WTC11 (cell line): ENCODE measurements at regions not wholly inside any gene's neighbourhood (a gene's known extent, or its start where the extent isn't known, plus 50 kb on each side); places are given as distances from the start of the nearest gene placed in this dataset.
A peak's percentile ranks its signal among the peaks of the same experiment; 100 is the strongest.

Source experiments
- ATAC-seq: fragments of 200-7000 bp; cut with Tn5 transposase; 2 replicates; pipeline ENCODE4 v1.10.0; 2021; ENCODE audit warnings: mild to moderate bottlenecking, moderate library complexity
- CTCF ChIA-PET: fragments of 300-600 bp; sonication (Branson Sonifier 250); formaldehyde crosslinking; loops from one replicate; lab custom pipeline; 2021; ENCODE audit warnings: antibody characterized with exemption; lab: Charles Lee
- POLR2A ChIA-PET: fragments of 350-600 bp; sonication (Branson Sonifier 250); formaldehyde crosslinking; loops from one replicate; lab custom pipeline; 2021; ENCODE audit warnings: antibody characterized with exemption; lab: Charles Lee
- DNase-seq: peaks from one replicate; pipeline ENCODE4 v3.0.0; 2021; ENCODE audit warnings: low spot score
- H3K27ac Mint-ChIP-seq: 2 replicates; pipeline ENCODE4 v1.8.0; 2021; ENCODE audit warnings: mixed read lengths
- H3K27me3 Mint-ChIP-seq: 2 replicates; pipeline ENCODE4 v1.8.0; 2021; ENCODE audit warnings: low read depth, mild to moderate bottlenecking, moderate library complexity, mixed read lengths
- H3K36me3 Mint-ChIP-seq: 2 replicates; pipeline ENCODE4 v1.8.0; 2021; ENCODE audit warnings: mixed read lengths
- H3K4me1 Mint-ChIP-seq: 2 replicates; pipeline ENCODE4 v1.8.0; 2022; ENCODE audit warnings: mixed read lengths
- H3K4me3 Mint-ChIP-seq: 2 replicates; pipeline ENCODE4 v1.8.0; 2021; ENCODE audit warnings: mild to moderate bottlenecking, moderate library complexity, mixed read lengths
- H3K9me3 Mint-ChIP-seq: 2 replicates; pipeline ENCODE4 v1.8.0; 2021; ENCODE audit warnings: mixed read lengths
- ARID4B ChIP-seq: sonication (generic); formaldehyde crosslinking; IDR thresholded peaks from 2 replicates; pipeline ENCODE4 v1.8.0; 2023; ENCODE audit warnings: missing genetic modification reagents, mild to moderate bottlenecking, borderline replicate concordance
- CBFB ChIP-seq: sonication (generic); formaldehyde crosslinking; IDR thresholded peaks from 2 replicates; pipeline ENCODE4 v1.8.1; 2022; ENCODE audit warnings: mild to moderate bottlenecking, low read depth, missing genetic modification reagents
- CREM ChIP-seq: sonication (generic); formaldehyde crosslinking; IDR thresholded peaks from 2 replicates; pipeline ENCODE4 v1.8.1; 2022; ENCODE audit warnings: mild to moderate bottlenecking, missing genetic modification reagents, moderate library complexity
- MXD4 ChIP-seq: fragments of 250-450 bp; sonication (Bioruptor Pico); IDR thresholded peaks from 2 replicates; pipeline ENCODE4 v1.8.0; 2021; ENCODE audit warnings: mild to moderate bottlenecking, moderate library complexity, borderline replicate concordance
- PRRX2 ChIP-seq: fragments of 250-450 bp; sonication (Bioruptor Pico); IDR thresholded peaks from 2 replicates; pipeline ENCODE4 v1.8.0; 2021; ENCODE audit warnings: mild to moderate bottlenecking
- SOX15 ChIP-seq: fragments of 250-450 bp; sonication (Bioruptor Pico); IDR thresholded peaks from 2 replicates; pipeline ENCODE4 v1.9.0; 2021; ENCODE audit warnings: mild to moderate bottlenecking
- STAT6 ChIP-seq: sonication (generic); formaldehyde crosslinking; conservative IDR thresholded peaks from 2 replicates; pipeline ENCODE4 v1.8.1; 2023; ENCODE audit warnings: mild to moderate bottlenecking, low read depth, missing genetic modification reagents, moderate library complexity
- USF2 ChIP-seq: sonication (generic); formaldehyde crosslinking; IDR thresholded peaks from 2 replicates; pipeline ENCODE4 v1.8.1; 2023; ENCODE audit warnings: mild to moderate bottlenecking, missing genetic modification reagents, moderate library complexity
- ZNF138 ChIP-seq: sonication (generic); formaldehyde crosslinking; conservative IDR thresholded peaks from 2 replicates; pipeline ENCODE4 v1.8.1; 2022; ENCODE audit warnings: mild to moderate bottlenecking, moderate library complexity, missing genetic modification reagents
- ZNF263 ChIP-seq: sonication (generic); formaldehyde crosslinking; IDR thresholded peaks from 2 replicates; pipeline ENCODE4 v1.8.1; 2022; ENCODE audit warnings: low read depth, mild to moderate bottlenecking, moderate library complexity, missing genetic modification reagents
- ZNF416 ChIP-seq: fragments of 250-450 bp; sonication (Bioruptor Pico); IDR thresholded peaks from 2 replicates; pipeline ENCODE4 v1.9.0; 2021; ENCODE audit warnings: mild to moderate bottlenecking, inconsistent platforms
- ZSCAN18 ChIP-seq: fragments of 250-450 bp; sonication (Bioruptor Pico); IDR thresholded peaks from 2 replicates; pipeline ENCODE4 v2.1.2; 2022; ENCODE audit warnings: mild to moderate bottlenecking, moderate library complexity
- TF ChIP-seq, protein P1 (sequence below): sonication (generic); formaldehyde crosslinking; IDR thresholded peaks from 2 replicates; pipeline ENCODE4 v1.8.1; 2022; ENCODE audit warnings: mild to moderate bottlenecking, missing genetic modification reagents, moderate library complexity, borderline replicate concordance

GRCh38 chr2:190121971-190122370 lies 59.4 kb upstream of the MSTN start (continued):
- no peak for TF ChIP-seq ZNF263
- TF ChIP-seq, all 79 proteins: peak for 0

DNA sequence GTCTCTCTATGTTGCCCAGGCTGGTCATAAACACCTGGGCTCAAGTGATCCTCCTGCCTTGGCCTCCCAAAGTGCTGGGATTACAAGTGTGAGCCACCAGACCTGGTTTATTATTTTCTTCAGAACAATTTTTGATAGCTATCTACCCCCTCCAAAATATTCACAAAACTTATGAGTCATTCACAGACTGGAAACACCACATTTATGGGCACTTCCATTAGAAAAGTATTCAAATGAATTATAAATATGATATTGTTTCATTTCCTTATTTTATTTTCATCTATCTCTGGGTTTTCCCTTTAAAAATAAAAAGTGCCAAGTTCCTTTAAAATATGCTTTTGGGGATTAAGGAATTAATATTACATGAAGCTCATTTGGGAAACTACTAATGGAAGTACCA lies 58.8 kb upstream of the MSTN start:
- ATAC-seq (no peak), DNase-seq (no peak)
- Mint-ChIP-seq H3K9me3 (0 out of 2 replicates have a peak, but pooled peaks cover 5% of the 10 kb centered on the region), H3K27ac (no peak overlapping the region), H3K4me3 (no peak overlapping the region), H3K27me3 (no peaks in the 10 kb centered on the region), H3K36me3 (no peaks in the 10 kb centered on the region)
- ChIA-PET POLR2A (interaction anchor here (0.5 kb wide), 1 partner anchor 48 kb away, joined by 3 read pairs; no protein-coding TSS in a partner anchor), CTCF (interaction anchor here (0.6 to 1.4 kb wide), 5 partner anchors 14 to 59 kb away, joined by 3 to 9 read pairs (median 3); a partner anchor contains a TSS)
- TF ChIP-seq MXD4 (no peak), ZSCAN18 (CRISPR knock-in tag) (no peak), SOX15 (no peak), CREM (CRISPR knock-in tag) (no peak), USF2 (CRISPR knock-in tag) (no peak)
- TF ChIP-seq, all 79 proteins: peak for 0
- H3K4me1 Mint-ChIP-seq, result peaks cover 23% of the 10 kb centered on the region

- Mint-ChIP-seq H3K4me1 (peaks cover 23% of the 10 kb centered on the region), H3K27me3 (no peaks in the 10 kb centered on the region; the same call in 1 of the 2 replicates), H3K4me3 (peak overlapping the region; percentile 66), H3K9me3 (peaks cover 13% of the 10 kb centered on the region), H3K27ac (peak overlapping the region; percentile 19), H3K36me3 (peaks cover 3% of the 10 kb centered on the region; the same call in 1 of the 2 replicates)
- peak; percentile 45 for ATAC-seq
- TF ChIP-seq ARID4B (CRISPR knock-in tag) (no peak), ZNF416 (no peak), STAT6 (no peak), PRRX2 (CRISPR knock-in tag) (no peak), CBFB (no peak), ZNF138 (CRISPR knock-in tag) (no peak)
- TF ChIP-seq, protein P1, sequence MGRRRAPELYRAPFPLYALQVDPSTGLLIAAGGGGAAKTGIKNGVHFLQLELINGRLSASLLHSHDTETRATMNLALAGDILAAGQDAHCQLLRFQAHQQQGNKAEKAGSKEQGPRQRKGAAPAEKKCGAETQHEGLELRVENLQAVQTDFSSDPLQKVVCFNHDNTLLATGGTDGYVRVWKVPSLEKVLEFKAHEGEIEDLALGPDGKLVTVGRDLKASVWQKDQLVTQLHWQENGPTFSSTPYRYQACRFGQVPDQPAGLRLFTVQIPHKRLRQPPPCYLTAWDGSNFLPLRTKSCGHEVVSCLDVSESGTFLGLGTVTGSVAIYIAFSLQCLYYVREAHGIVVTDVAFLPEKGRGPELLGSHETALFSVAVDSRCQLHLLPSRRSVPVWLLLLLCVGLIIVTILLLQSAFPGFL, result no peak
- ChIA-PET POLR2A (no interaction called here), CTCF (interaction anchor here (0.7 to 1.3 kb wide), 4 partner anchors 30 to 217 kb away, joined by 3 to 7 read pairs (median 3); a partner anchor contains a TSS)
- DNase-seq, result peak; percentile 14
Observed at GRCh38 chr2:190119923-190120590, 57.5 kb upstream of the MSTN start.
